ENCODE measurements at regions not wholly inside any gene's neighbourhood (a gene's known extent, or its start where the extent isn't known, plus 50 kb on each side); places are given as distances from the start of the nearest gene placed in this dataset.
"Not testable (repeated sequence)": the region's sequence is repeated elsewhere in the genome, so short reads cannot be mapped to it uniquely, and the experiment has no call there.

- Mint-ChIP-seq H3K4me1 (no peaks in the 10 kb centered on the region), H3K4me3 (no peak overlapping the region), H3K9me3 (no peaks in the 10 kb centered on the region), H3K36me3 (no peaks in the 10 kb centered on the region), H3K27me3 (peaks cover 10% of the 10 kb centered on the region), H3K27ac (no peak overlapping the region)
- ATAC-seq = no peak
Observed at GRCh38 chr5:10115669-10116068, 134.0 kb downstream of the ATPSCKMT start.

DNA sequence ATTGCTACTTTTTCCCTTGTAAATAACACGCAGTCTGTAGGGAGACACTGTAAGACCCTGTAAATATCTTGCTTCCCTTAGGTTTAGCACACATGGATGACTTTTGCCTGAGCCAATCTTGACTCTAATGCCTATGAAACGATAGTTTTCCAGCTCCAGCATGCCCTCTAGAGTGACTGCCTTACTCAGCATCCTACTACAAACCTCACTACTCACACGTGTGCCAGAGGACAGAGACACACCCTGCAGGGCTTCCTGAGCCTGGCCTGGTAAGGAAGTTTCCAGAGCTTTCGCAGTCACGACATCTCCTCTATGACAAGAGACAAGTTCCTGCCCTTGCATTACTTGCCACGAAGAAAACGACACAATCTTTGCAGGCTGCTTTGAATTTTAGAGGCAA lies 138.1 kb downstream of the ATPSCKMT start:
- no peak for ATAC-seq
- Mint-ChIP-seq H3K4me1 (no peaks in the 10 kb centered on the region), H3K9me3 (no peaks in the 10 kb centered on the region), H3K36me3 (no peaks in the 10 kb centered on the region), H3K4me3 (no peak overlapping the region), H3K27ac (no peak overlapping the region), H3K27me3 (peaks cover 10% of the 10 kb centered on the region)

DNA sequence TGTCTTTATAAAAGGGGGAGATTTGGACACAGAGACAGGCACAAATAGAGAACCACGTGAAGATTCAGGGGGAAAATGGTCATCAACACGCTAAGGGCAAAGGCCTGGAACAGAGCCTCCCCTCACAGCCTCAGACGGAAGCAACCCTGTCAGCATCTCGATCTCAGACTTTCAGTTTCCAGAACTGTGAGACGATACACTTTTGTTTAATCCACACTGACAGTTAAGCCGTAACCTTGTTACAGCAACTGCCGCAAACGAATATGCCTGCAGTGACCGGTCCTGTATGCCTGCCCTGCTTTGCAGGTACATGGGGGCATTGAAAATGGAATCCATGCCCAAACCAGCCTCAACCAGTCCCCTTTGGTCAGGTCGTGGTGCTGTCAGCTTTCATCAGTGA lies 139.5 kb downstream of the ATPSCKMT start:
- Mint-ChIP-seq H3K4me1 (no peaks in the 10 kb centered on the region), H3K4me3 (no peak overlapping the region), H3K9me3 (no peaks in the 10 kb centered on the region), H3K27ac (no peak overlapping the region), H3K36me3 (no peaks in the 10 kb centered on the region), H3K27me3 (peaks cover 10% of the 10 kb centered on the region)
- ATAC-seq = no peak

- H3K4me1 Mint-ChIP-seq = no peaks in the 10 kb centered on the region
Observed at GRCh38 chr5:10109299-10109698, 140.4 kb downstream of the ATPSCKMT start.

GRCh38 chr5:10106806-10107205 lies 142.9 kb downstream of the ATPSCKMT start:
- Mint-ChIP-seq H3K27me3 (no peaks in the 10 kb centered on the region), H3K4me3 (no peak overlapping the region), H3K4me1 (no peaks in the 10 kb centered on the region), H3K36me3 (no peaks in the 10 kb centered on the region), H3K27ac (no peak overlapping the region), H3K9me3 (no peaks in the 10 kb centered on the region)
- ATAC-seq = no peak

More at GRCh38 chr5:10109299-10109698, 140.4 kb downstream of the ATPSCKMT start:
- H3K9me3 Mint-ChIP-seq = no peaks in the 10 kb centered on the region
- no peaks in the 10 kb centered on the region for H3K36me3 Mint-ChIP-seq
- ATAC-seq = no peak
- no peak overlapping the region for H3K4me3 Mint-ChIP-seq
- no peak overlapping the region for H3K27ac Mint-ChIP-seq
- peaks cover 5% of the 10 kb centered on the region for H3K27me3 Mint-ChIP-seq

- no peak for ATAC-seq
- no peak overlapping the region for H3K27ac Mint-ChIP-seq
- H3K4me3 Mint-ChIP-seq = no peak overlapping the region
- H3K9me3 Mint-ChIP-seq = no peaks in the 10 kb centered on the region
- no peaks in the 10 kb centered on the region for H3K4me1 Mint-ChIP-seq
- H3K27me3 Mint-ChIP-seq = no peaks in the 10 kb centered on the region
- H3K36me3 Mint-ChIP-seq = no peaks in the 10 kb centered on the region
Observed at GRCh38 chr5:10106285-10106684, 143.4 kb downstream of the ATPSCKMT start.

DNA sequence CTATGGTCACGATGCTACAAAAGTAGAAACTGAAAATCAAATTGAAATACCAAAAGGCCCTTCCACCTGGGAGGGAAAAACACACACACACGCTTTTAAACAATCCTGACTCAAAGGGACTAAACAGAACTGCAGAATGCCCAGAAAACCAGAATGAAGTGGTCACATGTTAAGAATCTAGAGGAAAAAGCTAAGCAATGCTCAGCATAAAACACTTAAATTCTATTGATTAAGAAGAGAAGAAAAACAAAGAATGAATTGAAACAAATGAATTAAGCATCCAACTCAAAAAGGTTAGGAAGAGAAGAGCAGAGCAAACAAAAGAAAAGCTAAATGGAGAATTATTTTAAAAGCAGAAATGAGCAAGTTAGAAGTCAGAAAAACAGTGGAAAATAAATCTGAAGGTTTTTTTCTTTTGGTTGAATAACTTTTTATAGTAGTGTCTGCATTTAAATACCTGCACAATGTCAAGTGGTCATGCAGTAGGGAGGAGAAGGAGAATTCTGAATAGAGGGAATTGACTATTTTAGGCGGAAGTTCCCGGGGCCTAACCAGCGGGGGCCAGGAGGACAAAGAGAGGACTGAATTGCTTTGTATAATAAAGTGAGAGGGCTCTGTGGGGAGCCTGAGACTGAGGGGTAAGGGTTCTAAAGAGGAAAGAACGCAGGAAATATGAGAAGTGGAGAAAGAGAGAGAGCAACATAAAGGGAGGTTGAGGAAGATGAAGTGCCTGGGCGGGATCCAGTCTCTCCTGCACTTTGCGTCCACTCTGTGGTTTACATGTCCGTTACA lies 146.8 kb downstream of the ATPSCKMT start:
- ATAC-seq = no peak
- no peaks in the 10 kb centered on the region for H3K4me1 Mint-ChIP-seq
- no peak overlapping the region for H3K27ac Mint-ChIP-seq
- no peaks in the 10 kb centered on the region for H3K27me3 Mint-ChIP-seq
- no peak overlapping the region for H3K4me3 Mint-ChIP-seq
- no peaks in the 10 kb centered on the region for H3K36me3 Mint-ChIP-seq
- peaks cover 13% of the 10 kb centered on the region for H3K9me3 Mint-ChIP-seq

GRCh38 chr5:10102235-10102634 lies 147.5 kb downstream of the ATPSCKMT start:
- not testable (repeated sequence) for H3K27me3 Mint-ChIP-seq, H3K27ac Mint-ChIP-seq, H3K4me1 Mint-ChIP-seq, H3K4me3 Mint-ChIP-seq, ATAC-seq, H3K36me3 Mint-ChIP-seq
- peaks cover 13% of the 10 kb centered on the region for H3K9me3 Mint-ChIP-seq

DNA sequence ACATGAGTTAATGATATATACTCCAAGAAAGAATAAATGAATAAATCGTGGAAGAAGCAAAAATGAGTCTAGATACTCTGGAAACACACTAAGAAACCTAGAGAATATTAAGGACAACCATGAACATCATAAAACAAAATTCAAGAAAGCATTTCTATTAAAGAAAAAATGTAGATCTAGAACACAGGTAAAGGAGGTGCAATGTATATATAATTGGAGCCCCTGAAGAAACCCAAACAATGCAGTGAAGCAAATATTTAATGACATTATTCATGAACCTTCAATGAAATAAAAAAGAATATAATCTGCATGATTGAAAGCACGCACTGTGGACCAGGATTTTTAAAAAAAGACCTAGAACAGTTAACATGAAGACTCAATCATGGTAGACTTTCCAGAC lies 150.1 kb downstream of the ATPSCKMT start:
- no peak for ATAC-seq
- Mint-ChIP-seq H3K27ac (no peak overlapping the region), H3K27me3 (no peaks in the 10 kb centered on the region), H3K4me3 (no peak overlapping the region), H3K36me3 (no peaks in the 10 kb centered on the region), H3K4me1 (no peaks in the 10 kb centered on the region), H3K9me3 (peaks cover 13% of the 10 kb centered on the region)

- no peak overlapping the region for H3K27ac Mint-ChIP-seq
- no peak overlapping the region for H3K4me3 Mint-ChIP-seq
- no peaks in the 10 kb centered on the region for H3K4me1 Mint-ChIP-seq
Observed at GRCh38 chr5:10091701-10092100, 158.0 kb downstream of the ATPSCKMT start.

GRCh38 chr5:10090074-10090473 lies 159.6 kb downstream of the ATPSCKMT start:
- H3K36me3 Mint-ChIP-seq = no peaks in the 10 kb centered on the region
- no peak for ATAC-seq
- no peaks in the 10 kb centered on the region for H3K27me3 Mint-ChIP-seq
- H3K9me3 Mint-ChIP-seq = peaks cover 4% of the 10 kb centered on the region
- H3K4me3 Mint-ChIP-seq = no peak overlapping the region
- H3K4me1 Mint-ChIP-seq = no peaks in the 10 kb centered on the region
- no peak overlapping the region for H3K27ac Mint-ChIP-seq

More at GRCh38 chr5:10091701-10092100, 158.0 kb downstream of the ATPSCKMT start:
- ATAC-seq = no peak
- Mint-ChIP-seq H3K27me3 (no peaks in the 10 kb centered on the region), H3K36me3 (no peaks in the 10 kb centered on the region), H3K9me3 (peaks cover 4% of the 10 kb centered on the region)

GRCh38 chr5:10085185-10085584 lies 164.5 kb downstream of the ATPSCKMT start:
- H3K4me3 Mint-ChIP-seq = no peak overlapping the region
- no peaks in the 10 kb centered on the region for H3K9me3 Mint-ChIP-seq
- H3K36me3 Mint-ChIP-seq = no peaks in the 10 kb centered on the region
- H3K4me1 Mint-ChIP-seq = no peaks in the 10 kb centered on the region
- no peaks in the 10 kb centered on the region for H3K27me3 Mint-ChIP-seq
- no peak for ATAC-seq
- H3K27ac Mint-ChIP-seq = no peak overlapping the region

- Mint-ChIP-seq H3K36me3 (no peaks in the 10 kb centered on the region), H3K4me1 (no peaks in the 10 kb centered on the region), H3K9me3 (peaks cover 4% of the 10 kb centered on the region), H3K27ac (no peak overlapping the region), H3K27me3 (peaks cover 11% of the 10 kb centered on the region), H3K4me3 (no peak overlapping the region)
- ATAC-seq = no peak
Observed at GRCh38 chr5:10081584-10081983, 168.1 kb downstream of the ATPSCKMT start.

- Mint-ChIP-seq H3K36me3 (no peaks in the 10 kb centered on the region), H3K4me3 (no peak overlapping the region), H3K4me1 (no peaks in the 10 kb centered on the region), H3K27me3 (peaks cover 11% of the 10 kb centered on the region), H3K27ac (no peak overlapping the region), H3K9me3 (peaks cover 4% of the 10 kb centered on the region)
- no peak for ATAC-seq
Observed at GRCh38 chr5:10077791-10078545, 171.7 kb downstream of the ATPSCKMT start.

DNA sequence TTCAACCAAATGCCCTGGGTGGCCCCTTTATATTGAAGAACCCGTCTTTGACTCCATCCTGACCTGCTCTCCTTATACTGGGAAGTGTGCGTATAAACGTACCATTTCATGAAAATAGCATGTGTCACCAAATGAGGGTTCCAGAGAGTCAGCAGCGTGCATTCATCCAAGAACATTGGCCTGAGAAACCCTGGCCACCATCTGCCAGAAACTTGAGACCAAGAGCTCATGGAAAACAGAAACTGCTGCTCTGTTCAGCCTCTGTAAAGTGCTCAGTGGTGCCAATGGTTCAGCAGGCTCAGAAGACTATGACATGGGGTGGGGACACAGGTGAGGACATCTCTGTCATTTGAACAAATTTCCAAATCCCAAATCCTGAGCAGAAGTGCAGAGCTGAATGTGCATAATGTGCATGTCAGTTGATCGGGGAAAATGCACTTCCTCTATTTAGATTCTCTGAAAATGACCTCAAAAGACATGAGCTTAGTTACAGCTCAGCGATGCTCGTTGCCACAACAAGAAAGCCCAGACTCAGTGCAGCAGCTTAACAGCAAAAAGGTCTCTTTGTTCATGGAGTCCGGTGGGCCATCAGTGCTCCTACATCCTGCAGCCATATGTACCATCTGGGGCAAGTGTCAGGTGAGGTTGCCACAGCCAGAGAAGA lies 176.1 kb downstream of the ATPSCKMT start:
- no peak overlapping the region for H3K27ac Mint-ChIP-seq
- no peaks in the 10 kb centered on the region for H3K4me1 Mint-ChIP-seq
- H3K9me3 Mint-ChIP-seq = peaks cover 4% of the 10 kb centered on the region
- H3K4me3 Mint-ChIP-seq = no peak overlapping the region
- H3K27me3 Mint-ChIP-seq = peaks cover 11% of the 10 kb centered on the region
- no peak for ATAC-seq
- no peaks in the 10 kb centered on the region for H3K36me3 Mint-ChIP-seq
